ENCODE measurements at regions not wholly inside any gene's neighbourhood (a gene's known extent, or its start where the extent isn't known, plus 50 kb on each side); places are given as distances from the start of the nearest gene placed in this dataset.

DNA sequence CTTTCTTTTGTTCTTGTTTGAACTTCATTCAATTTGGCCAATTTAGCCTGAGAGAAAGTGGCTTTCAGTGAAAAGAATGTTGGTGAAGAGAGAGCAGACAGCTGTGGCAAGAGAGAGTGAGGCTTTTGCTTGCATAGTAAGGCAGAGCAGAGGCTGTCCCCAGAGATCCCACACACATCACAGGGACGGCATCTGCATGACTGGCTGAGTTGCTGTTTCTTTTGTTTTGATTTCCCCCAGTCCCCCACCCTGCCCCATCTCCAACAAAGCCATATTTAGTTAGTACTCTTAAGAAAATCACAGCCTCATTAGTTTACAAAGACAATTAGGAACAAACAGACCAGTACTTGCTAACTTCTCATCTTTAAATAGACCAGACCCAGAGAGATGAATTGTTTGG is 363.9 kb upstream of the SEMA6A start:
- FAIRE-seq (no peak), DNase-seq (ENCODE audit: low read depth) (no peak)
- H3K4me3 ChIP-seq (ENCODE audit: low read depth, low read length) = no peak overlapping the region
- TF ChIP-seq, protein P1, sequence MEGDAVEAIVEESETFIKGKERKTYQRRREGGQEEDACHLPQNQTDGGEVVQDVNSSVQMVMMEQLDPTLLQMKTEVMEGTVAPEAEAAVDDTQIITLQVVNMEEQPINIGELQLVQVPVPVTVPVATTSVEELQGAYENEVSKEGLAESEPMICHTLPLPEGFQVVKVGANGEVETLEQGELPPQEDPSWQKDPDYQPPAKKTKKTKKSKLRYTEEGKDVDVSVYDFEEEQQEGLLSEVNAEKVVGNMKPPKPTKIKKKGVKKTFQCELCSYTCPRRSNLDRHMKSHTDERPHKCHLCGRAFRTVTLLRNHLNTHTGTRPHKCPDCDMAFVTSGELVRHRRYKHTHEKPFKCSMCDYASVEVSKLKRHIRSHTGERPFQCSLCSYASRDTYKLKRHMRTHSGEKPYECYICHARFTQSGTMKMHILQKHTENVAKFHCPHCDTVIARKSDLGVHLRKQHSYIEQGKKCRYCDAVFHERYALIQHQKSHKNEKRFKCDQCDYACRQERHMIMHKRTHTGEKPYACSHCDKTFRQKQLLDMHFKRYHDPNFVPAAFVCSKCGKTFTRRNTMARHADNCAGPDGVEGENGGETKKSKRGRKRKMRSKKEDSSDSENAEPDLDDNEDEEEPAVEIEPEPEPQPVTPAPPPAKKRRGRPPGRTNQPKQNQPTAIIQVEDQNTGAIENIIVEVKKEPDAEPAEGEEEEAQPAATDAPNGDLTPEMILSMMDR (IDR thresholded peaks at IDR 0.05; ENCODE audit: insufficient read depth, low read length, severe bottlenecking) = no peak
- H3K36me3 ChIP-seq (ENCODE audit: control insufficient read depth, insufficient read depth, low read length) = no peaks in the 10 kb centered on the region
- H3K27me3 ChIP-seq (ENCODE audit: control insufficient read depth, insufficient read depth, low read length) = no peaks in the 10 kb centered on the region

DNA sequence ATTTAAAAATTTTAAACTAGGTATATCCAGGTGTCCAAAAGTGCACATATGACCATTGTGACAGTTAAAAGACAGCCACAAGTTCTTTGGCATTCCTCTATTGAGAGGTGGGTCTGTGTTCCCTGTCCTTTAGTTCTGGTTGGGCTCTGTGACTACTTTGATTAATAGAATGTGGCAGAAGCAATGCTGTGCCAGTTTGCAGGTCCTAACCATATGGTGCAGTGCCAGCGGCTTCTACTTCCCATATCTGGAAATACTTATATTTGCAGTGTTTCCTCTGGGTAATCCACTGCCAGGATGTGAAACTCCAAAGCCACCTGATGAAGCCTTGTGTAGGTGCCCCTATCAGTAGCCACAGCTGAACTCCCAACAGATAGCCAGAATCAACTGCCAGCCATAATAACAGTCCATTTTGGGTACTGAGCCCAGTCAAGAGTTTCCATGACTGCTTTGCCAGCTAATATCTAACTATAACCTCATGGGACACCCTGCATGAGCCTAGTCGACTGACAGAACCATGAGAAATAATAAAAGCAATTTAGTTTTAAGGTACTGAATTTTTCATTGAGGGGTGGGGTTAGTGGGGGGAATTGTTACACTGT is 361.0 kb upstream of the SEMA6A start:
- Histone ChIP-seq H3K27me3 (ENCODE audit: control insufficient read depth, insufficient read depth, low read length) (no peaks in the 10 kb centered on the region), H3K4me3 (ENCODE audit: low read depth, low read length) (no peak overlapping the region), H3K36me3 (ENCODE audit: control insufficient read depth, insufficient read depth, low read length) (no peaks in the 10 kb centered on the region)
- TF ChIP-seq, protein P1 (IDR thresholded peaks at IDR 0.05; ENCODE audit: insufficient read depth, low read length, severe bottlenecking) = no peak
- DNase-seq (ENCODE audit: low read depth) = no peak
- FAIRE-seq = no peak

DNA sequence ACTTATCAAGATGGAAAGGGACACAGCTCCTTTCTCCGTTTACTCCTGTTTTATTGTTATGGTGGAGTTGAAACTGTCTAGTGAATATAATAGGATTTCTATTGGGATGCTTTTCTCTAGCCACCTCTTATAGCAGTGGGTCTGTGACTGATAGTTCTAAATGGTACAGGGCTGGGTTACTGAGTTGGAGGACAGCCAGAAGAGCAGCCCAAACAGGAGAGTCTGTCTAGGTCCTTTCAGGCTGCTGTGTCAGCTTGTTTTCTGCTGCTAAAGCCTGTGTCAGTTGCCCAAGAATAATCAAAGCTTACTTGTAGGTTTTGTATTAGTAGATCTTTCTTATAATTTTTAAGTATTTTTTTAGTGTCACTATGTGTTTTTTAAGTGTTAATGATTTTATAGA is 356.0 kb upstream of the SEMA6A start:
- Histone ChIP-seq H3K27me3 (ENCODE audit: control insufficient read depth, insufficient read depth, low read length) (no peaks in the 10 kb centered on the region), H3K4me3 (ENCODE audit: low read depth, low read length) (no peak overlapping the region), H3K36me3 (ENCODE audit: control insufficient read depth, insufficient read depth, low read length) (no peaks in the 10 kb centered on the region)
- TF ChIP-seq, protein P1 (IDR thresholded peaks at IDR 0.05; ENCODE audit: insufficient read depth, low read length, severe bottlenecking) = no peak
- DNase-seq (ENCODE audit: low read depth) (no peak), FAIRE-seq (no peak)

DNA sequence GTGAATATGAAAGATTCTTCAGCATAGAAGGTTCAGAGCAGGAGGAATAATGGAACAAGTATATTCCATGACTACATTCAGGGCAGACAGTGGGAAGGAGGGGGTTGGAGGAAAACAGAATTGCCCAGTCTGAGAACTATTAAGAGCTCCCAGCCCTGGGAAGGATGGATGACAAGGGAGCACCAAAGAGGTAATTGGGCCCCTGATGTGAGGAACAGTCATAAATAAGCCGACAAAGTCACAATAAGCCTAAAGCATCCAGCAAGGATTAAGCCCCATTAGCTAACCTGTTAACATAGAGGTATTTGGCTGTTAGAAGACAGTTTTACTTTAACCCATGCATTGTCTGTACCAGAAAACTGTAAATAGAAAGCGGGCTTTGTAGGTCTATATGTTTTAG is 348.7 kb upstream of the SEMA6A start:
- H3K36me3 ChIP-seq (ENCODE audit: control insufficient read depth, insufficient read depth, low read length) = no peaks in the 10 kb centered on the region
- no peak overlapping the region for H3K4me3 ChIP-seq (ENCODE audit: low read depth, low read length)
- no peaks in the 10 kb centered on the region for H3K27me3 ChIP-seq (ENCODE audit: control insufficient read depth, insufficient read depth, low read length)
- DNase-seq (ENCODE audit: low read depth) (no peak), FAIRE-seq (no peak)
- TF ChIP-seq, protein P1 (IDR thresholded peaks at IDR 0.05; ENCODE audit: insufficient read depth, low read length, severe bottlenecking) = no peak

DNA sequence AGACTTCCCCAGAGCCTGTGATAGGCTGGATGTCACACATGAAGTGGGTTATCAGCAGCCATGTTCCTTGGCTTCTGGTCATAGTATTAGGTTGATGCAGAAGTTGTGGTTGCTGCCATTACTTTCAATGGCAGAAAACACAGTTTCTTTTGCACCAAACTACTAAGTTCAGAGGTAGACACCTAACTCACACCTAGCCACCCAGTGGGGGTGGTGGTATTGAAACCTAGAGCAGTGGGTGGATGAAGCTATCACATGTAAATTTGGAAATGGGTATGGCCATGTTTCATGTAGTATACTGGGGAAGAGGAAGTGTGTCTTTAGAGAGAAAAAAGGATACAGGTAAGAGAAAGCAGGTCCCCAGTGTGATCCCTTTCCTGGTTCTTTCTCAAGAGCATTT is 347.9 kb upstream of the SEMA6A start:
- TF ChIP-seq, protein P1 (IDR thresholded peaks at IDR 0.05; ENCODE audit: insufficient read depth, low read length, severe bottlenecking) = no peak
- no peak overlapping the region for H3K4me3 ChIP-seq (ENCODE audit: low read depth, low read length)
- H3K36me3 ChIP-seq (ENCODE audit: control insufficient read depth, insufficient read depth, low read length) = no peaks in the 10 kb centered on the region
- no peak for FAIRE-seq
- no peaks in the 10 kb centered on the region for H3K27me3 ChIP-seq (ENCODE audit: control insufficient read depth, insufficient read depth, low read length)
- no peak for DNase-seq (ENCODE audit: low read depth)

DNA sequence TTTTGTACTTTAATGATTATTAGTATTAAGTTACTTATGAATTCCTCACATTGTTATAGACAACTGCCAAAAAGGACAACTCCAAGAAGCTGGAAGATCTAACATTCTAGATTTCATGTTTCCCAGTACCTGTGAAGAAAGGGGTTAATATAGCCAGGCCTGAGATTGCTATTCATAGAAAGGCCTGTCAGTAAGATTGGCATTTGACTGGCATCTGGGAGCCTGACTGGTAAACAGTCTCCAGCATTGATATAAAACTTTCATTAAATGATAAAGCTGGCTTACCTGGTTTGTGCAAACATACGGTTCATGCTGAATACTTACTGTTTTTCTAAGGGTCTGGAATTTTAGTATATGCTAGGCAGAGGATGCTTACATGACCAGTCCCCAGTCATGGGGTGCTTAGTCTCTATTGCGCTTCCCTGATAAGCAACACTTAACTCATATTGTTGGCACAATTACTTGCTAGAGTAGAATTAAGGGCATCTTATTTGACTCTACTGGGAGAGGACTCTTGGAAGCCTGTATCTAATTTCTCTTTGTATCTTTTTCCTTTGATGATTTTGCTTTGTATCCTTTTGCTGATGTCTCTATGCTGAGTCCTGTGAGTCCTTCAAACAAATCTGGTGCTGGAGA is 340.4 kb upstream of the SEMA6A start:
- H3K4me3 ChIP-seq (ENCODE audit: low read depth, low read length) = no peak overlapping the region
- TF ChIP-seq, protein P1 (IDR thresholded peaks at IDR 0.05; ENCODE audit: insufficient read depth, low read length, severe bottlenecking) = no peak
- no peak for FAIRE-seq

More for the DNA sequence above, 340.4 kb upstream of the SEMA6A start:
- no peak for DNase-seq (ENCODE audit: low read depth)
- no peaks in the 10 kb centered on the region for H3K36me3 ChIP-seq (ENCODE audit: control insufficient read depth, insufficient read depth, low read length)
- no peaks in the 10 kb centered on the region for H3K27me3 ChIP-seq (ENCODE audit: control insufficient read depth, insufficient read depth, low read length)

Measured in bronchial epithelial cell (primary cell).